ENCODE measurements at regions not wholly inside any gene's neighbourhood (a gene's known extent, or its start where the extent isn't known, plus 50 kb on each side); places are given as distances from the start of the nearest gene placed in this dataset.

DNA sequence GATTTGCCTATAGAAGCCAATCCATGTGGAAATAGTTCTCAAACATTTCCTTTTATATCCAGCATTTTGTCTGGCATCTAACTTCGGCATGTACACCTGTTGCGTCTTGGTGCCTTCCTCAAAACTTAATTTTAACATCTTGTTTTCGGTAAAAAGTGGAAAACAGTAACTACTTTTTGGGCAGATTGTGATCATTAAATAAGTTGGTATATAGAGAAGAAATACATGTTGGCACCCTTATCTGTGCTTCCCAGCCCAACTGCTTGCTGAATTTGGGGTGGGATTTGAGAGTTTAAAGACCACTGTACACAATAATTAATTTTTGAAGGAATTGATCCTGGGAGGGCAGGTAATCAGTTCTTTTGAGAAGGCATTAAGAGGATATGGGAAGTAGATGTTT, 566.8 kb downstream of the PDCD6IP start:
- Histone ChIP-seq H3K9me2 (replicated peaks; ENCODE audit: insufficient read depth, low read length) (no peaks in the 10 kb centered on the region), H2AFZ (ENCODE audit: low read depth, low read length, severe bottlenecking) (no peak overlapping the region), H3K4me3 (ENCODE audit: insufficient read depth, low read length, poor library complexity, severe bottlenecking) (no peak overlapping the region), H3K9ac (ENCODE audit: low read length) (no peak overlapping the region), H3K36me3 (ENCODE audit: low read length) (no peaks in the 10 kb centered on the region), H3K4me2 (ENCODE audit: low read depth, low read length, poor library complexity, severe bottlenecking) (no peak overlapping the region), H3K27ac (ENCODE audit: low read depth, low read length) (no peak overlapping the region), H3K27me3 (ENCODE audit: low read length) (no peaks in the 10 kb centered on the region), H3K9me3 (ENCODE audit: insufficient read depth, low read length) (no peaks in the 10 kb centered on the region), H3K79me2 (ENCODE audit: insufficient read depth, low read length) (no peaks in the 10 kb centered on the region), H4K20me1 (ENCODE audit: low read depth, low read length) (no peaks in the 10 kb centered on the region), H3F3A (ENCODE audit: insufficient read depth) (no peaks in the 10 kb centered on the region)
- TF ChIP-seq EZH2phosphoT487 (conservative IDR thresholded peaks at IDR 0.05; ENCODE audit: low read length): no peak
- TF ChIP-seq, protein P1, sequence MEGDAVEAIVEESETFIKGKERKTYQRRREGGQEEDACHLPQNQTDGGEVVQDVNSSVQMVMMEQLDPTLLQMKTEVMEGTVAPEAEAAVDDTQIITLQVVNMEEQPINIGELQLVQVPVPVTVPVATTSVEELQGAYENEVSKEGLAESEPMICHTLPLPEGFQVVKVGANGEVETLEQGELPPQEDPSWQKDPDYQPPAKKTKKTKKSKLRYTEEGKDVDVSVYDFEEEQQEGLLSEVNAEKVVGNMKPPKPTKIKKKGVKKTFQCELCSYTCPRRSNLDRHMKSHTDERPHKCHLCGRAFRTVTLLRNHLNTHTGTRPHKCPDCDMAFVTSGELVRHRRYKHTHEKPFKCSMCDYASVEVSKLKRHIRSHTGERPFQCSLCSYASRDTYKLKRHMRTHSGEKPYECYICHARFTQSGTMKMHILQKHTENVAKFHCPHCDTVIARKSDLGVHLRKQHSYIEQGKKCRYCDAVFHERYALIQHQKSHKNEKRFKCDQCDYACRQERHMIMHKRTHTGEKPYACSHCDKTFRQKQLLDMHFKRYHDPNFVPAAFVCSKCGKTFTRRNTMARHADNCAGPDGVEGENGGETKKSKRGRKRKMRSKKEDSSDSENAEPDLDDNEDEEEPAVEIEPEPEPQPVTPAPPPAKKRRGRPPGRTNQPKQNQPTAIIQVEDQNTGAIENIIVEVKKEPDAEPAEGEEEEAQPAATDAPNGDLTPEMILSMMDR (IDR thresholded peaks at IDR 0.05; ENCODE audit: insufficient read depth, low read length, poor library complexity, severe bottlenecking): no peak

DNA sequence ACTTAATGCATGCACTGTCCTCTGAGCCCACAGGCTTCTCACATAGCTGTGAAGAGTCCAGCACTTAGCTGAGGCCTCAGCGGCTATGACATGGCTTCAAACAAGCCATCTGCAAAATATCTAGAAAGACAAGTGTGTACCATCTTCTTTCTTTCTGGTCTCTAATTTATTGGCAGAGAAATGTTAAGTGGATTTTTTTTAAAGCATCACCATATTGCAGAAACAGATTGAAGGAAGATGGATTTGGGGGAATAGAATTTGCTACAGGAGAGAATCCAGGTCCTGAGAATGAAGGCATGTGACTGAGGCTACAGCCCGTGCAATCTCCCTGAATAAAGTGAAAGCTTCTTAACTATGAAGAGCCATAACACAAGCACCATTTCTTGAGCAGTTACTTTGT, 567.3 kb downstream of the PDCD6IP start:
- no peak overlapping the region for H3K27ac ChIP-seq (ENCODE audit: low read depth, low read length)
- no peak overlapping the region for H2AFZ ChIP-seq (ENCODE audit: low read depth, low read length, severe bottlenecking)
- H3K36me3 ChIP-seq (ENCODE audit: low read length): no peaks in the 10 kb centered on the region
- no peaks in the 10 kb centered on the region for H3K9me2 ChIP-seq (replicated peaks; ENCODE audit: insufficient read depth, low read length)
- no peak overlapping the region for H3K4me3 ChIP-seq (ENCODE audit: insufficient read depth, low read length, poor library complexity, severe bottlenecking)
- TF ChIP-seq EZH2phosphoT487 (conservative IDR thresholded peaks at IDR 0.05; ENCODE audit: low read length): no peak
- TF ChIP-seq, protein P1 (IDR thresholded peaks at IDR 0.05; ENCODE audit: insufficient read depth, low read length, poor library complexity, severe bottlenecking): no peak
- no peaks in the 10 kb centered on the region for H3K27me3 ChIP-seq (ENCODE audit: low read length)
- H3F3A ChIP-seq (ENCODE audit: insufficient read depth): no peaks in the 10 kb centered on the region
- H4K20me1 ChIP-seq (ENCODE audit: low read depth, low read length): no peaks in the 10 kb centered on the region
- H3K79me2 ChIP-seq (ENCODE audit: insufficient read depth, low read length): no peaks in the 10 kb centered on the region
- H3K4me2 ChIP-seq (ENCODE audit: low read depth, low read length, poor library complexity, severe bottlenecking): no peak overlapping the region
- no peaks in the 10 kb centered on the region for H3K9me3 ChIP-seq (ENCODE audit: insufficient read depth, low read length)
- no peak overlapping the region for H3K9ac ChIP-seq (ENCODE audit: low read length)

- Histone ChIP-seq H4K20me1 (ENCODE audit: low read depth, low read length) (no peaks in the 10 kb centered on the region), H3K4me2 (ENCODE audit: low read depth, low read length, poor library complexity, severe bottlenecking) (no peak overlapping the region), H3F3A (ENCODE audit: insufficient read depth) (no peaks in the 10 kb centered on the region), H3K36me3 (ENCODE audit: low read length) (no peaks in the 10 kb centered on the region), H3K9me3 (ENCODE audit: insufficient read depth, low read length) (no peaks in the 10 kb centered on the region), H3K27me3 (ENCODE audit: low read length) (no peaks in the 10 kb centered on the region), H2AFZ (ENCODE audit: low read depth, low read length, severe bottlenecking) (no peak overlapping the region), H3K27ac (ENCODE audit: low read depth, low read length) (no peak overlapping the region), H3K79me2 (ENCODE audit: insufficient read depth, low read length) (no peaks in the 10 kb centered on the region), H3K4me3 (ENCODE audit: insufficient read depth, low read length, poor library complexity, severe bottlenecking) (no peak overlapping the region), H3K9ac (ENCODE audit: low read length) (no peak overlapping the region), H3K9me2 (replicated peaks; ENCODE audit: insufficient read depth, low read length) (no peaks in the 10 kb centered on the region)
- TF ChIP-seq, protein P1 (IDR thresholded peaks at IDR 0.05; ENCODE audit: insufficient read depth, low read length, poor library complexity, severe bottlenecking): no peak
- TF ChIP-seq EZH2phosphoT487 (conservative IDR thresholded peaks at IDR 0.05; ENCODE audit: low read length): no peak
Observed at GRCh38 chr3:34367521-34367920, 569.1 kb downstream of the PDCD6IP start.
